ENCODE measurements at regions not wholly inside any gene's neighbourhood (a gene's known extent, or its start where the extent isn't known, plus 50 kb on each side); places are given as distances from the start of the nearest gene placed in this dataset.

DNA sequence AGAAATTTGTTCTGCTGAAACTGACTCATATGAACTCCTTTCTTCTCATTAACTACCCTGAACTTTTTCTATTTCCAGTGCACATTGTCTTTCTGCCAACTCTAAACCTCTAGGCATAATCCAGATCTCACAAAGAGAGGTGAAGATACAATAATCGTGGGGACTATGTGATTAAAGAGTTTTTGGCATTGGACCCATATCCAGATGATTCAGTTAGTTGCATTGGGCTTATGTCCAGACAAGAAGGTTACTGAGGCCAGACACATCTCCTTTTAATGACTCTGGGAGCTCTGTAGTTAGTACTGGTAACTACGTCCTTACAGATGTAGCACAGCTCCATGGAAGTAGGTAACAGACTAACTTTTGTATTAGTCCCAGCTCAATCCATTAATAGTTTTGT, 273.0 kb downstream of the CASP12 start (continued):
- TF ChIP-seq CHD7 (IDR thresholded peaks at IDR 0.05; ENCODE audit: insufficient replicate concordance, low read length) = no peak
- TF ChIP-seq CTBP2 (IDR thresholded peaks at IDR 0.05; ENCODE audit: borderline replicate concordance, insufficient read depth, insufficient read length, low read length) = no peak
- TF ChIP-seq SAP30 (IDR thresholded peaks at IDR 0.05; ENCODE audit: insufficient read depth, insufficient replicate concordance, low read length) = no peak
- TF ChIP-seq CBX5 (IDR thresholded peaks at IDR 0.05; ENCODE audit: low read depth, low read length) = no peak
- no peak for TF ChIP-seq TBP (IDR thresholded peaks at IDR 0.05; ENCODE audit: low read depth, low read length)
- TF ChIP-seq, protein P1, sequence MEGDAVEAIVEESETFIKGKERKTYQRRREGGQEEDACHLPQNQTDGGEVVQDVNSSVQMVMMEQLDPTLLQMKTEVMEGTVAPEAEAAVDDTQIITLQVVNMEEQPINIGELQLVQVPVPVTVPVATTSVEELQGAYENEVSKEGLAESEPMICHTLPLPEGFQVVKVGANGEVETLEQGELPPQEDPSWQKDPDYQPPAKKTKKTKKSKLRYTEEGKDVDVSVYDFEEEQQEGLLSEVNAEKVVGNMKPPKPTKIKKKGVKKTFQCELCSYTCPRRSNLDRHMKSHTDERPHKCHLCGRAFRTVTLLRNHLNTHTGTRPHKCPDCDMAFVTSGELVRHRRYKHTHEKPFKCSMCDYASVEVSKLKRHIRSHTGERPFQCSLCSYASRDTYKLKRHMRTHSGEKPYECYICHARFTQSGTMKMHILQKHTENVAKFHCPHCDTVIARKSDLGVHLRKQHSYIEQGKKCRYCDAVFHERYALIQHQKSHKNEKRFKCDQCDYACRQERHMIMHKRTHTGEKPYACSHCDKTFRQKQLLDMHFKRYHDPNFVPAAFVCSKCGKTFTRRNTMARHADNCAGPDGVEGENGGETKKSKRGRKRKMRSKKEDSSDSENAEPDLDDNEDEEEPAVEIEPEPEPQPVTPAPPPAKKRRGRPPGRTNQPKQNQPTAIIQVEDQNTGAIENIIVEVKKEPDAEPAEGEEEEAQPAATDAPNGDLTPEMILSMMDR (IDR thresholded peaks at IDR 0.05; ENCODE audit: control extremely low read depth in 1 of 3, insufficient read depth in 1 of 3, low read depth in 1 of 3, low read length in 3 of 3) = no peak
- TF ChIP-seq CREB1 (IDR thresholded peaks at IDR 0.05) = no peak
- no peak for TF ChIP-seq ASH2L (IDR thresholded peaks at IDR 0.05; ENCODE audit: low read length)
- no peak for TF ChIP-seq SIN3A (conservative IDR thresholded peaks at IDR 0.05 in 1 of 2, IDR thresholded peaks at IDR 0.05 in 1 of 2; ENCODE audit: low read depth in 1 of 2, low read length in 2 of 2)
- no peak for TF ChIP-seq POLR2A (IDR thresholded peaks at IDR 0.05; ENCODE audit: control extremely low read depth in 1 of 2, low read depth in 2 of 2, low read length in 2 of 2)

Data from H1 (cell line).